ENCODE measurements at regions not wholly inside any gene's neighbourhood (a gene's known extent, or its start where the extent isn't known, plus 50 kb on each side); places are given as distances from the start of the nearest gene placed in this dataset.

GRCh38 chr10:109306698-109307097 lies 616.6 kb downstream of the XPNPEP1 start:
- H3K27ac ChIP-seq, result no peak overlapping the region
- no peaks in the 10 kb centered on the region for H3K36me3 ChIP-seq
- H3K27me3 ChIP-seq, result no peaks in the 10 kb centered on the region
- DNase-seq (ENCODE audit: low read depth in 1 of 2, low spot score in 1 of 2), result no peak
- TF ChIP-seq CTCF (IDR thresholded peaks at IDR 0.05; ENCODE audit: low read depth, low read length), result no peak
- H3K4me1 ChIP-seq (ENCODE audit: low read depth), result no peaks in the 10 kb centered on the region
- peaks cover 5% of the 10 kb centered on the region for H3K9me3 ChIP-seq (ENCODE audit: low read depth)
- H3K4me3 ChIP-seq, result no peak overlapping the region

- TF ChIP-seq CTCF (IDR thresholded peaks at IDR 0.05; ENCODE audit: low read depth, low read length), result no peak
- Histone ChIP-seq H3K4me1 (ENCODE audit: low read depth) (no peaks in the 10 kb centered on the region), H3K4me3 (no peak overlapping the region), H3K9me3 (ENCODE audit: low read depth) (no peaks in the 10 kb centered on the region), H3K27me3 (no peaks in the 10 kb centered on the region), H3K27ac (no peak overlapping the region), H3K36me3 (no peaks in the 10 kb centered on the region)
- no peak for DNase-seq (ENCODE audit: low read depth in 1 of 2, low spot score in 1 of 2)
These were observed 635.5 kb downstream of the XPNPEP1 start for GRCh38 chr10:109287858-109288257.

- H3K27ac ChIP-seq, result no peak overlapping the region
- no peak for TF ChIP-seq CTCF (IDR thresholded peaks at IDR 0.05; ENCODE audit: low read depth, low read length)
- DNase-seq (ENCODE audit: low read depth in 1 of 2, low spot score in 1 of 2), result no peak
- no peaks in the 10 kb centered on the region for H3K27me3 ChIP-seq
- no peaks in the 10 kb centered on the region for H3K4me1 ChIP-seq (ENCODE audit: low read depth)
- no peaks in the 10 kb centered on the region for H3K36me3 ChIP-seq
- no peaks in the 10 kb centered on the region for H3K9me3 ChIP-seq (ENCODE audit: low read depth)
- H3K4me3 ChIP-seq, result no peak overlapping the region
These were observed 640.8 kb downstream of the XPNPEP1 start for GRCh38 chr10:109282510-109282909.

GRCh38 chr10:109281347-109281746 lies 642.0 kb downstream of the XPNPEP1 start:
- Histone ChIP-seq H3K9me3 (ENCODE audit: low read depth) (no peaks in the 10 kb centered on the region), H3K4me3 (no peak overlapping the region), H3K27ac (no peak overlapping the region), H3K4me1 (ENCODE audit: low read depth) (no peaks in the 10 kb centered on the region), H3K36me3 (no peaks in the 10 kb centered on the region), H3K27me3 (no peaks in the 10 kb centered on the region)
- no peak for TF ChIP-seq CTCF (IDR thresholded peaks at IDR 0.05; ENCODE audit: low read depth, low read length)
- DNase-seq (ENCODE audit: low read depth in 1 of 2, low spot score in 1 of 2), result no peak

GRCh38 chr10:109280837-109281236 lies 642.5 kb downstream of the XPNPEP1 start:
- no peaks in the 10 kb centered on the region for H3K27me3 ChIP-seq
- no peak overlapping the region for H3K4me3 ChIP-seq
- no peaks in the 10 kb centered on the region for H3K9me3 ChIP-seq (ENCODE audit: low read depth)
- TF ChIP-seq CTCF (IDR thresholded peaks at IDR 0.05; ENCODE audit: low read depth, low read length), result no peak
- no peaks in the 10 kb centered on the region for H3K4me1 ChIP-seq (ENCODE audit: low read depth)
- DNase-seq (ENCODE audit: low read depth in 1 of 2, low spot score in 1 of 2), result no peak
- H3K27ac ChIP-seq, result no peak overlapping the region
- no peaks in the 10 kb centered on the region for H3K36me3 ChIP-seq

GRCh38 chr10:109277456-109277855 lies 645.9 kb downstream of the XPNPEP1 start:
- DNase-seq (ENCODE audit: low read depth in 1 of 2, low spot score in 1 of 2), result no peak

More at GRCh38 chr10:109277456-109277855, 645.9 kb downstream of the XPNPEP1 start:
- Histone ChIP-seq H3K9me3 (ENCODE audit: low read depth) (peaks cover 6% of the 10 kb centered on the region), H3K4me3 (no peak overlapping the region), H3K27me3 (no peaks in the 10 kb centered on the region), H3K27ac (no peak overlapping the region), H3K36me3 (no peaks in the 10 kb centered on the region), H3K4me1 (ENCODE audit: low read depth) (no peaks in the 10 kb centered on the region)
- no peak for TF ChIP-seq CTCF (IDR thresholded peaks at IDR 0.05; ENCODE audit: low read depth, low read length)
